ENCODE measurements at regions not wholly inside any gene's neighbourhood (a gene's known extent, or its start where the extent isn't known, plus 50 kb on each side); places are given as distances from the start of the nearest gene placed in this dataset.
"Not testable (repeated sequence)": the region's sequence is repeated elsewhere in the genome, so short reads cannot be mapped to it uniquely, and the experiment has no call there.

- H3K36me3 ChIP-seq (replicated peaks; ENCODE audit: low read depth, low read length) = no peaks in the 10 kb centered on the region
- no peak overlapping the region for H3K9ac ChIP-seq (ENCODE audit: low read length)
- H3K4me2 ChIP-seq (ENCODE audit: low read length) = no peak overlapping the region
- H2AFZ ChIP-seq (ENCODE audit: low read depth, low read length) = no peak overlapping the region
- no peak overlapping the region for H3K27ac ChIP-seq (ENCODE audit: low read length)
- H3K79me2 ChIP-seq (ENCODE audit: low read length) = no peaks in the 10 kb centered on the region
- H3K4me3 ChIP-seq (ENCODE audit: low read length) = no peak overlapping the region
- H4K20me1 ChIP-seq (ENCODE audit: insufficient read depth, low read length) = no peaks in the 10 kb centered on the region
- no peaks in the 10 kb centered on the region for H3K9me3 ChIP-seq (ENCODE audit: insufficient read depth, low read length)
- no peaks in the 10 kb centered on the region for H3K27me3 ChIP-seq (ENCODE audit: low read depth, low read length)
- no peaks in the 10 kb centered on the region for H3K4me1 ChIP-seq (ENCODE audit: low read length)
- no peak for TF ChIP-seq EZH2phosphoT487 (IDR thresholded peaks at IDR 0.05; ENCODE audit: low read depth)
- no peak for TF ChIP-seq CTCF (IDR thresholded peaks at IDR 0.05; ENCODE audit: low read depth, low read length)
These were observed 317.2 kb upstream of the FZD8 start for GRCh38 chr10:35959252-35959651.

GRCh38 chr10:35958609-35959008 is 316.5 kb upstream of the FZD8 start:
- H3K36me3 ChIP-seq (replicated peaks; ENCODE audit: low read depth, low read length); H3K4me1 ChIP-seq (ENCODE audit: low read length): not testable (repeated sequence)

GRCh38 chr10:35950701-35951100 is 308.6 kb upstream of the FZD8 start:
- no peak overlapping the region for H3K4me2 ChIP-seq (ENCODE audit: low read length)
- H3K27ac ChIP-seq (ENCODE audit: low read length) = no peak overlapping the region
- no peaks in the 10 kb centered on the region for H4K20me1 ChIP-seq (ENCODE audit: insufficient read depth, low read length)
- H3K9me3 ChIP-seq (ENCODE audit: insufficient read depth, low read length) = no peaks in the 10 kb centered on the region
- no peaks in the 10 kb centered on the region for H3K4me1 ChIP-seq (ENCODE audit: low read length)
- no peak overlapping the region for H2AFZ ChIP-seq (ENCODE audit: low read depth, low read length)
- no peaks in the 10 kb centered on the region for H3K27me3 ChIP-seq (ENCODE audit: low read depth, low read length)
- H3K4me3 ChIP-seq (ENCODE audit: low read length) = no peak overlapping the region
- no peak for TF ChIP-seq EZH2phosphoT487 (IDR thresholded peaks at IDR 0.05; ENCODE audit: low read depth)
- no peak overlapping the region for H3K9ac ChIP-seq (ENCODE audit: low read length)
- no peaks in the 10 kb centered on the region for H3K79me2 ChIP-seq (ENCODE audit: low read length)
- H3K36me3 ChIP-seq (replicated peaks; ENCODE audit: low read depth, low read length) = no peaks in the 10 kb centered on the region

More at GRCh38 chr10:35958609-35959008, 316.5 kb upstream of the FZD8 start:
- not testable (repeated sequence) for H3K4me3 ChIP-seq (ENCODE audit: low read length); H3K4me2 ChIP-seq (ENCODE audit: low read length); H3K27me3 ChIP-seq (ENCODE audit: low read depth, low read length); H3K9me3 ChIP-seq (ENCODE audit: insufficient read depth, low read length); H3K27ac ChIP-seq (ENCODE audit: low read length); H2AFZ ChIP-seq (ENCODE audit: low read depth, low read length); H3K9ac ChIP-seq (ENCODE audit: low read length); H4K20me1 ChIP-seq (ENCODE audit: insufficient read depth, low read length); H3K79me2 ChIP-seq (ENCODE audit: low read length)

- H3K4me1 ChIP-seq (ENCODE audit: low read length) = no peaks in the 10 kb centered on the region
- no peaks in the 10 kb centered on the region for H3K27me3 ChIP-seq (ENCODE audit: low read depth, low read length)
- no peaks in the 10 kb centered on the region for H3K36me3 ChIP-seq (replicated peaks; ENCODE audit: low read depth, low read length)
- no peaks in the 10 kb centered on the region for H3K79me2 ChIP-seq (ENCODE audit: low read length)
- H4K20me1 ChIP-seq (ENCODE audit: insufficient read depth, low read length) = no peaks in the 10 kb centered on the region
- H3K9ac ChIP-seq (ENCODE audit: low read length) = no peak overlapping the region
- no peak overlapping the region for H3K4me3 ChIP-seq (ENCODE audit: low read length)
- no peaks in the 10 kb centered on the region for H3K9me3 ChIP-seq (ENCODE audit: insufficient read depth, low read length)
- no peak overlapping the region for H3K27ac ChIP-seq (ENCODE audit: low read length)
- TF ChIP-seq EZH2phosphoT487 (IDR thresholded peaks at IDR 0.05; ENCODE audit: low read depth) (no peak), CTCF (IDR thresholded peaks at IDR 0.05; ENCODE audit: low read depth, low read length) (no peak)
- H3K4me2 ChIP-seq (ENCODE audit: low read length) = no peak overlapping the region
- H2AFZ ChIP-seq (ENCODE audit: low read depth, low read length) = no peak overlapping the region
These were observed 308.1 kb upstream of the FZD8 start for GRCh38 chr10:35950226-35950625.

- H3K79me2 ChIP-seq (ENCODE audit: low read length) = no peaks in the 10 kb centered on the region
- H3K27ac ChIP-seq (ENCODE audit: low read length) = no peak overlapping the region
- no peak overlapping the region for H3K4me3 ChIP-seq (ENCODE audit: low read length)
- TF ChIP-seq CTCF (IDR thresholded peaks at IDR 0.05; ENCODE audit: low read depth, low read length) (no peak), EZH2phosphoT487 (IDR thresholded peaks at IDR 0.05; ENCODE audit: low read depth) (no peak)
- H3K9ac ChIP-seq (ENCODE audit: low read length) = no peak overlapping the region
- H3K4me2 ChIP-seq (ENCODE audit: low read length) = no peak overlapping the region
- no peaks in the 10 kb centered on the region for H3K36me3 ChIP-seq (replicated peaks; ENCODE audit: low read depth, low read length)
- no peaks in the 10 kb centered on the region for H4K20me1 ChIP-seq (ENCODE audit: insufficient read depth, low read length)
- H3K9me3 ChIP-seq (ENCODE audit: insufficient read depth, low read length) = no peaks in the 10 kb centered on the region
- no peak overlapping the region for H2AFZ ChIP-seq (ENCODE audit: low read depth, low read length)
- no peaks in the 10 kb centered on the region for H3K4me1 ChIP-seq (ENCODE audit: low read length)
- no peaks in the 10 kb centered on the region for H3K27me3 ChIP-seq (ENCODE audit: low read depth, low read length)
These were observed 307.7 kb upstream of the FZD8 start for GRCh38 chr10:35949811-35950211.

Measured in OCI-LY3 (cell line).